K562 (cell line): ENCODE measurements at regions not wholly inside any gene's neighbourhood (a gene's known extent, or its start where the extent isn't known, plus 50 kb on each side); places are given as distances from the start of the nearest gene placed in this dataset.

ENCODE experiments used
- GABPA ChIP-seq: fragments of 200-800 bp; sonication (Bioruptor generic); conservative IDR thresholded peaks from 2 replicates; pipeline ENCODE4 v1.6.1; 2016; ENCODE audit warnings: low read depth, missing genetic modification characterization, missing compliant biosample characterization
- JUN ChIP-seq, 2 experiments: sonication (generic) in 1 of 2; formaldehyde crosslinking in 1 of 2; IDR thresholded peaks; 2 replicates each; pipeline versions ENCODE4 v1.6.1 to v1.8.0; 2012 to 2022; ENCODE audit warnings: borderline replicate concordance in 2 of 2, mild to moderate bottlenecking in 2 of 2, improper control_type of control experiment in 1 of 2, low read depth in 1 of 2, low read length in 1 of 2, missing genetic modification reagents in 1 of 2
- MXI1 ChIP-seq: IDR thresholded peaks from 2 replicates; pipeline ENCODE4 v1.6.1; 2011; ENCODE audit warnings: low read depth, mild to moderate bottlenecking, improper control_type of control experiment, low read length
- NCOA1 ChIP-seq: fragments of 450-650 bp; IDR thresholded peaks from 2 replicates; pipeline ENCODE4 v1.6.1; 2016; ENCODE audit warnings: low read depth
- POLR2A ChIP-seq: fragments of 450-650 bp; conservative IDR thresholded peaks from 2 replicates; pipeline ENCODE4 v1.6.1; 2016
- RBM34 ChIP-seq: fragments of 200-400 bp; formaldehyde crosslinking; IDR thresholded peaks from 2 replicates; pipeline ENCODE4 v1.6.1; 2018; ENCODE audit warnings: low read length, borderline replicate concordance; ENCODE audit not compliant: insufficient read depth
- SPI1 ChIP-seq: IDR thresholded peaks from 2 replicates; pipeline ENCODE4 v1.6.1; 2011; ENCODE audit warnings: low read depth, low read length, control low read depth, borderline replicate concordance
- ZFP1 ChIP-seq: fragments of 450-650 bp; formaldehyde crosslinking; IDR thresholded peaks from 2 replicates; pipeline ENCODE4 v1.4.0; 2020; ENCODE audit warnings: mild to moderate bottlenecking, mixed read lengths
- ZNF12 ChIP-seq: sonication (generic); formaldehyde crosslinking; IDR thresholded peaks from 2 replicates; pipeline ENCODE4 v1.4.0; 2020; ENCODE audit warnings: mild to moderate bottlenecking, missing genetic modification reagents
- ZNF134 ChIP-seq: fragments of 250-450 bp; sonication (Bioruptor Pico); conservative IDR thresholded peaks from 2 replicates; pipeline ENCODE4 v1.4.0; 2020
- ZNF239 ChIP-seq: fragments of 250-450 bp; sonication (Bioruptor Pico); IDR thresholded peaks from 2 replicates; pipeline ENCODE4 v1.4.0; 2020; ENCODE audit warnings: mild to moderate bottlenecking
- ZNF24 ChIP-seq: fragments of 450-650 bp; IDR thresholded peaks from 2 replicates; pipeline ENCODE4 v1.6.1; 2016
- TF ChIP-seq, protein P1 (sequence below): sonication (generic); formaldehyde crosslinking; IDR thresholded peaks from 2 replicates; pipeline ENCODE4 v1.8.0; 2022; ENCODE audit warnings: mild to moderate bottlenecking, missing genetic modification reagents

DNA sequence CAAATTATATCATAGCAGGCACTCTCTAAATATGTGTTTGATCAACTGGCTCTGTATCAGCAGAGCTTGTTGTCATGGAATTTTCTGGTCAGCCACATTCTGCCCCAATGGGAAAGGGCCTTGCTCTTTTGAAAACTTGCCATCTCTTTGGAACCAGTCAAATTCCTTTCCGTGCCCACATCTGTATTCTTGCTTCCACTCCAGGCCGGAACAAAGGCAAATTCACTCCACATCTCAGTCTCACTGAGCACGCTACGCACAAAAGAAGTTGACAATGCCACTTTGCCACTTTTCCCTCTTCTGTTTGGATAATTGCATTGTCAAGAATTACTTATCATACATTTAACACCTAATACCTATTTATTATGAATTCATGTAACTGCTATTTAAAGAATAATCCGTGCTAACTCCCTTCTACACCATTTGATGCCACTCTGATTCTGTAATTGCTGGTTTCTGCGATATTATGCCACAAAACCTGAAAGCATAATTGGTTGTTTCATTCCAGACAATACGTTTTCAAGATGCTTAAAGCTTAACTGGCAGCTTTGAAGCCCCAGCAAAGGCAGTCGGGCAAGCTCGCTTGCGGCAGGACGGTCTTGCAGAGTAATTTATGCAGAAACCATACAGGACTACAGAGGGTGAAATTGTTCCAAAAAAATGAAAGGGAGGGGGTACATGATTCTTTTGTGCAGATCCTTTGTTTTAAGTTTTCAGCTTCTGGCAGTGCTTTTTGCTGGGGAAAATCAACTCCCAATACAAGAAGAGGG lies 277.7 kb downstream of the MSX2 start:
- TF ChIP-seq GABPA (tag): no peak
- TF ChIP-seq ZNF134 (CRISPR knock-in tag): no peak
- no peak for TF ChIP-seq JUN (IDR thresholded peaks at IDR 0.05; ENCODE audit: borderline replicate concordance, low read depth, low read length)
- no peak for TF ChIP-seq JUN (CRISPR knock-in tag; IDR thresholded peaks at IDR 0.05; ENCODE audit: borderline replicate concordance)
- TF ChIP-seq MXI1: no peak
- no peak for TF ChIP-seq POLR2A
- TF ChIP-seq SPI1: no peak
- TF ChIP-seq, protein P1, sequence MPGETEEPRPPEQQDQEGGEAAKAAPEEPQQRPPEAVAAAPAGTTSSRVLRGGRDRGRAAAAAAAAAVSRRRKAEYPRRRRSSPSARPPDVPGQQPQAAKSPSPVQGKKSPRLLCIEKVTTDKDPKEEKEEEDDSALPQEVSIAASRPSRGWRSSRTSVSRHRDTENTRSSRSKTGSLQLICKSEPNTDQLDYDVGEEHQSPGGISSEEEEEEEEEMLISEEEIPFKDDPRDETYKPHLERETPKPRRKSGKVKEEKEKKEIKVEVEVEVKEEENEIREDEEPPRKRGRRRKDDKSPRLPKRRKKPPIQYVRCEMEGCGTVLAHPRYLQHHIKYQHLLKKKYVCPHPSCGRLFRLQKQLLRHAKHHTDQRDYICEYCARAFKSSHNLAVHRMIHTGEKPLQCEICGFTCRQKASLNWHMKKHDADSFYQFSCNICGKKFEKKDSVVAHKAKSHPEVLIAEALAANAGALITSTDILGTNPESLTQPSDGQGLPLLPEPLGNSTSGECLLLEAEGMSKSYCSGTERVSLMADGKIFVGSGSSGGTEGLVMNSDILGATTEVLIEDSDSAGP (CRISPR knock-in tag): no peak
- no peak for TF ChIP-seq ZNF12 (CRISPR knock-in tag)
- TF ChIP-seq ZNF24: no peak
- no peak for TF ChIP-seq ZNF239 (CRISPR knock-in tag)
- TF ChIP-seq ZFP1 (CRISPR knock-in tag): no peak
- no peak for TF ChIP-seq RBM34
- no peak for TF ChIP-seq NCOA1
